Endothelial cell of hepatic sinusoid (primary cell): ENCODE measurements at regions not wholly inside any gene's neighbourhood (a gene's known extent, or its start where the extent isn't known, plus 50 kb on each side); places are given as distances from the start of the nearest gene placed in this dataset.
"Not testable (repeated sequence)": the region's sequence is repeated elsewhere in the genome, so short reads cannot be mapped to it uniquely, and the experiment has no call there.

Source experiments
- in situ Hi-C: cut with HindIII; loops from 2 replicates; pipeline ENCODE4 v1.10.0; 2017; ENCODE audit warnings: low sequenced_read_pairs

- in situ Hi-C loops, result no loop called here
Measured at GRCh38 chr5:82719368-82719767, 357.8 kb downstream of the TMEM167A start.

- in situ Hi-C loops, result no loop called here
Measured at GRCh38 chr5:82717738-82718137, 359.5 kb downstream of the TMEM167A start.

GRCh38 chr5:82714732-82715131 is 362.5 kb downstream of the TMEM167A start:
- in situ Hi-C loops, result not testable (repeated sequence)

- in situ Hi-C loops, result no loop called here
Measured at GRCh38 chr5:82713811-82714210, 363.4 kb downstream of the TMEM167A start.

- in situ Hi-C loops, result no loop called here
Measured at GRCh38 chr5:82707741-82708140, 369.5 kb downstream of the TMEM167A start.

GRCh38 chr5:82704381-82704780 is 372.8 kb downstream of the TMEM167A start:
- in situ Hi-C loops, result no loop called here

GRCh38 chr5:82702046-82702445 is 375.1 kb downstream of the TMEM167A start:
- in situ Hi-C loops, result no loop called here

GRCh38 chr5:82699737-82700136 is 377.5 kb downstream of the TMEM167A start:
- in situ Hi-C loops, result no loop called here

GRCh38 chr5:82698026-82698425 is 379.2 kb downstream of the TMEM167A start:
- in situ Hi-C loops, result no loop called here

GRCh38 chr5:82694711-82695285 is 382.4 kb downstream of the TMEM167A start:
- in situ Hi-C loops, result no loop called here

- in situ Hi-C loops, result no loop called here
Measured at GRCh38 chr5:82692826-82693225, 384.4 kb downstream of the TMEM167A start.

GRCh38 chr5:82684659-82685058 is 392.5 kb downstream of the TMEM167A start:
- in situ Hi-C loops, result no loop called here

GRCh38 chr5:82684165-82684564 is 393.0 kb downstream of the TMEM167A start:
- in situ Hi-C loops, result no loop called here

GRCh38 chr5:82679660-82680059 is 397.5 kb downstream of the TMEM167A start:
- in situ Hi-C loops, result no loop called here

GRCh38 chr5:82676661-82677060 is 398.5 kb upstream of the RPS23 start:
- in situ Hi-C loops, result no loop called here

- in situ Hi-C loops, result no loop called here
Measured at GRCh38 chr5:82674671-82675070, 396.5 kb upstream of the RPS23 start.

- in situ Hi-C loops, result no loop called here
Measured at GRCh38 chr5:82673057-82673809, 395.1 kb upstream of the RPS23 start.

- in situ Hi-C loops, result no loop called here
Measured at GRCh38 chr5:82670692-82671091, 392.5 kb upstream of the RPS23 start.

- in situ Hi-C loops, result no loop called here
Measured at GRCh38 chr5:82669720-82670119, 391.6 kb upstream of the RPS23 start.

- in situ Hi-C loops, result no loop called here
Measured at GRCh38 chr5:82666312-82666711, 388.2 kb upstream of the RPS23 start.

GRCh38 chr5:82664732-82665131 is 386.6 kb upstream of the RPS23 start:
- in situ Hi-C loops, result no loop called here

GRCh38 chr5:82663225-82663624 is 385.1 kb upstream of the RPS23 start:
- in situ Hi-C loops, result no loop called here

- in situ Hi-C loops, result no loop called here
Measured at GRCh38 chr5:82662340-82662739, 384.2 kb upstream of the RPS23 start.
